ENCODE measurements at regions not wholly inside any gene's neighbourhood (a gene's known extent, or its start where the extent isn't known, plus 50 kb on each side); places are given as distances from the start of the nearest gene placed in this dataset.

DNA sequence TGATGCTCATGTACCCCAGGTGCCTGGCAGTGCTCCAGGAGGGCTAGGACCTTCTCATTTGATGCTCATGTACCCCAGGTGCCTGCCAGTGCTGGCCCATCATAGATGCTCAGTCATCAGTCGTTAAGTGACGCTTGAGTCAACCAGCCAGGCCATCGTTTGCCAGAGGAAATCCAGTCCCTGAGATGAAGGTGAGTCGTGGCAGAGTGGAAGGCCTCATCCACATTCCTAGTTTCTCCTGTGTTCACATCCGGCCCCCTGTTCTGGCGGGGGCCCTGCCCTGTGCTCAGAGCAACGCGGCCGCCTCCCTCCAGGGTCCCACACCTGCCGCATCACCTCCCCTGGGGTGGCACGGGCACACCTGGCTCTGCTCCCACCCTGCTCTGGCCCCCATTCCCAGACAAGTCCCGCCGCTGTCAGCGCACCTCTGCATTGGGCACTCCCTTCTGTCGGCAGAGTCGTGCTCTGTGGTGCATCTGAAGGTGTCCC is 279.9 kb downstream of the BRD1 start:
- no peak overlapping the region for H4K8ac ChIP-seq (ENCODE audit: low read depth in 2 of 2, low read length in 2 of 2)
- no peak overlapping the region for H3K56ac ChIP-seq (ENCODE audit: extremely low read depth, insufficient read depth, low read length)
- H3K27ac ChIP-seq (ENCODE audit: insufficient read depth, low read length) = no peak overlapping the region
- H3K36me3 ChIP-seq (ENCODE audit: control insufficient read depth, insufficient read depth, low read length) = no peaks in the 10 kb centered on the region
- H3K9me3 ChIP-seq (ENCODE audit: control insufficient read depth, insufficient read depth, low read length) = peaks cover 70% of the 10 kb centered on the region
- no peak overlapping the region for H3K23ac ChIP-seq (ENCODE audit: low read depth, low read length)
- no peak overlapping the region for H3K14ac ChIP-seq (replicated peaks; ENCODE audit: low read depth, low read length)
- no peak overlapping the region for H2AFZ ChIP-seq (replicated peaks; ENCODE audit: low read length, poor library complexity)
- WGBS, 2 experiments (ENCODE audit: extremely low coverage in 2 of 2, insufficient read length in 1 of 2) = 81% methylated on average over 6 of the region's 16 CpGs; no CpG with 5 or more reads in 1 of the 2 experiments
- H2BK20ac ChIP-seq (ENCODE audit: low read depth, low read length) = no peak overlapping the region
- ChIA-PET POLR2A (ENCODE audit: unreplicated experiment) (no interaction called here), CTCF (no interaction called here)
- no peak overlapping the region for H2BK5ac ChIP-seq (ENCODE audit: low read depth, low read length, poor library complexity, severe bottlenecking)
- no peak overlapping the region for H2AK9ac ChIP-seq (replicated peaks; ENCODE audit: low read depth, low read length, poor library complexity)
- TF ChIP-seq SMC3 (IDR thresholded peaks at IDR 0.05; ENCODE audit: low read depth, low read length) = no peak
- no peak for TF ChIP-seq BHLHE40 (IDR thresholded peaks at IDR 0.05; ENCODE audit: low read depth, low read length)
- TF ChIP-seq CEBPB (IDR thresholded peaks at IDR 0.05; ENCODE audit: low read depth, low read length) = no peak
- TF ChIP-seq RCOR1 (IDR thresholded peaks at IDR 0.05; ENCODE audit: insufficient replicate concordance, low read length) = no peak
- TF ChIP-seq MXI1 (IDR thresholded peaks at IDR 0.05; ENCODE audit: borderline replicate concordance, low read depth, low read length) = no peak
- TF ChIP-seq, protein P1, sequence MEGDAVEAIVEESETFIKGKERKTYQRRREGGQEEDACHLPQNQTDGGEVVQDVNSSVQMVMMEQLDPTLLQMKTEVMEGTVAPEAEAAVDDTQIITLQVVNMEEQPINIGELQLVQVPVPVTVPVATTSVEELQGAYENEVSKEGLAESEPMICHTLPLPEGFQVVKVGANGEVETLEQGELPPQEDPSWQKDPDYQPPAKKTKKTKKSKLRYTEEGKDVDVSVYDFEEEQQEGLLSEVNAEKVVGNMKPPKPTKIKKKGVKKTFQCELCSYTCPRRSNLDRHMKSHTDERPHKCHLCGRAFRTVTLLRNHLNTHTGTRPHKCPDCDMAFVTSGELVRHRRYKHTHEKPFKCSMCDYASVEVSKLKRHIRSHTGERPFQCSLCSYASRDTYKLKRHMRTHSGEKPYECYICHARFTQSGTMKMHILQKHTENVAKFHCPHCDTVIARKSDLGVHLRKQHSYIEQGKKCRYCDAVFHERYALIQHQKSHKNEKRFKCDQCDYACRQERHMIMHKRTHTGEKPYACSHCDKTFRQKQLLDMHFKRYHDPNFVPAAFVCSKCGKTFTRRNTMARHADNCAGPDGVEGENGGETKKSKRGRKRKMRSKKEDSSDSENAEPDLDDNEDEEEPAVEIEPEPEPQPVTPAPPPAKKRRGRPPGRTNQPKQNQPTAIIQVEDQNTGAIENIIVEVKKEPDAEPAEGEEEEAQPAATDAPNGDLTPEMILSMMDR (conservative IDR thresholded peaks at IDR 0.05; ENCODE audit: low read depth, low read length) = no peak
- no peak for TF ChIP-seq MAZ (IDR thresholded peaks at IDR 0.05; ENCODE audit: borderline replicate concordance, low read depth, low read length)
- H4K91ac ChIP-seq (ENCODE audit: insufficient read depth, low read depth, low read length) = no peak overlapping the region
- BruUV-seq (replicated peaks) = no TSS peak
- intact Hi-C loops (cut with micrococcal nuclease) = no loop called here
- H2BK120ac ChIP-seq (ENCODE audit: low read depth, low read length) = no peak overlapping the region
- in situ Hi-C loops (cut with MboI; ENCODE audit: low sequenced_read_pairs) = no loop called here
- no peaks in the 10 kb centered on the region for H3K79me1 ChIP-seq (ENCODE audit: low read depth in 1 of 2, low read length in 2 of 2)
- no peaks in the 10 kb centered on the region for H3K9me1 ChIP-seq (ENCODE audit: insufficient read depth, low read length)
- no peaks in the 10 kb centered on the region for H3K27me3 ChIP-seq (ENCODE audit: control insufficient read depth, insufficient read depth, low read length)
- H2AK5ac ChIP-seq (ENCODE audit: low read depth, low read length) = no peak overlapping the region
- H3K18ac ChIP-seq (ENCODE audit: low read depth, low read length) = no peak overlapping the region
- dilution Hi-C loops (cut with HindIII; ENCODE audit: low sequenced_read_pairs, unreplicated experiment) = no loop called here
- no peak for ATAC-seq (ENCODE audit: low read depth)
- H3K4ac ChIP-seq (ENCODE audit: low read depth, low read length) = no peak overlapping the region
- no peak overlapping the region for H4K5ac ChIP-seq (ENCODE audit: low read depth, low read length)
- no peak overlapping the region for H3K9ac ChIP-seq (ENCODE audit: low read depth, low read length)
- H3K4me2 ChIP-seq (ENCODE audit: low read depth, low read length) = no peak overlapping the region
- no peaks in the 10 kb centered on the region for H4K20me1 ChIP-seq (ENCODE audit: insufficient read depth, low read length)
- no peak overlapping the region for H3K4me3 ChIP-seq (ENCODE audit: insufficient read depth, low read depth, low read length)
- DNase-seq = no peak
- H2BK15ac ChIP-seq (ENCODE audit: low read depth, low read length) = no peak overlapping the region
- no peaks in the 10 kb centered on the region for H3K4me1 ChIP-seq (ENCODE audit: control insufficient read depth, insufficient read depth, low read length)

All from IMR-90 (cell line).